ENCODE measurements at regions not wholly inside any gene's neighbourhood (a gene's known extent, or its start where the extent isn't known, plus 50 kb on each side); places are given as distances from the start of the nearest gene placed in this dataset.

GRCh38 chr12:4046495-4046840, 173.3 kb upstream of the PARP11 start:
- H3K27me3 ChIP-seq (ENCODE audit: control insufficient read depth, low read length) = peaks cover 3% of the 10 kb centered on the region; the same call in 1 of the 2 replicates
- no peaks in the 10 kb centered on the region for H3K36me3 ChIP-seq (ENCODE audit: control insufficient read depth, low read length)
- no peaks in the 10 kb centered on the region for H4K20me1 ChIP-seq (ENCODE audit: control insufficient read depth, insufficient read depth, low read depth, low read length)
- H3F3A ChIP-seq (ENCODE audit: control insufficient read depth, insufficient read depth) = no peaks in the 10 kb centered on the region
- no peak overlapping the region for H3K27ac ChIP-seq (ENCODE audit: low read depth, low read length)
- no peak for TF ChIP-seq EZH2phosphoT487 (IDR thresholded peaks at IDR 0.05; ENCODE audit: borderline replicate concordance, low read length)
- no peak for TF ChIP-seq CTCF (IDR thresholded peaks at IDR 0.05; ENCODE audit: low read depth, low read length, poor library complexity, severe bottlenecking)
- H3K4me1 ChIP-seq (ENCODE audit: control insufficient read depth, low read length) = no peaks in the 10 kb centered on the region
- no peaks in the 10 kb centered on the region for H3K79me2 ChIP-seq (ENCODE audit: control insufficient read depth, low read length)
- no peak overlapping the region for H3K4me3 ChIP-seq (ENCODE audit: low read length)
- H3K9me3 ChIP-seq (ENCODE audit: control insufficient read depth, insufficient read depth, low read length) = no peaks in the 10 kb centered on the region
- no peaks in the 10 kb centered on the region for H3K9me2 ChIP-seq (replicated peaks; ENCODE audit: control insufficient read depth, low read length)
- H3K4me2 ChIP-seq (ENCODE audit: low read length) = no peak overlapping the region

GRCh38 chr12:4045786-4046494, 172.7 kb upstream of the PARP11 start:
- no peak for TF ChIP-seq EZH2phosphoT487 (IDR thresholded peaks at IDR 0.05; ENCODE audit: borderline replicate concordance, low read length)
- TF ChIP-seq CTCF (IDR thresholded peaks at IDR 0.05; ENCODE audit: low read depth, low read length, poor library complexity, severe bottlenecking) = no peak
- peaks cover 6% of the 10 kb centered on the region; the same call in 1 of the 2 replicates for H3K27me3 ChIP-seq (ENCODE audit: control insufficient read depth, low read length)
- H3K36me3 ChIP-seq (ENCODE audit: control insufficient read depth, low read length) = no peaks in the 10 kb centered on the region

GRCh38 chr12:4044736-4045730, 171.8 kb upstream of the PARP11 start:
- H4K20me1 ChIP-seq (ENCODE audit: control insufficient read depth, insufficient read depth, low read depth, low read length) = no peaks in the 10 kb centered on the region
- no peaks in the 10 kb centered on the region for H3K9me2 ChIP-seq (replicated peaks; ENCODE audit: control insufficient read depth, low read length)
- no peak overlapping the region for H3K27ac ChIP-seq (ENCODE audit: low read depth, low read length)
- H3K79me2 ChIP-seq (ENCODE audit: control insufficient read depth, low read length) = no peaks in the 10 kb centered on the region
- H3K9me3 ChIP-seq (ENCODE audit: control insufficient read depth, insufficient read depth, low read length) = no peaks in the 10 kb centered on the region
- H3K4me3 ChIP-seq (ENCODE audit: low read length) = no peak overlapping the region
- no peaks in the 10 kb centered on the region for H3K4me1 ChIP-seq (ENCODE audit: control insufficient read depth, low read length)
- H3F3A ChIP-seq (ENCODE audit: control insufficient read depth, insufficient read depth) = no peaks in the 10 kb centered on the region
- H3K27me3 ChIP-seq (ENCODE audit: control insufficient read depth, low read length) = peaks cover 6% of the 10 kb centered on the region; the same call in 1 of the 2 replicates
- no peaks in the 10 kb centered on the region for H3K36me3 ChIP-seq (ENCODE audit: control insufficient read depth, low read length)
- TF ChIP-seq CTCF (IDR thresholded peaks at IDR 0.05; ENCODE audit: low read depth, low read length, poor library complexity, severe bottlenecking) (no peak), EZH2phosphoT487 (IDR thresholded peaks at IDR 0.05; ENCODE audit: borderline replicate concordance, low read length) (no peak)
- H3K4me2 ChIP-seq (ENCODE audit: low read length) = no peak overlapping the region

More at GRCh38 chr12:4045786-4046494, 172.7 kb upstream of the PARP11 start:
- Histone ChIP-seq H3K79me2 (ENCODE audit: control insufficient read depth, low read length) (no peaks in the 10 kb centered on the region), H3K9me3 (ENCODE audit: control insufficient read depth, insufficient read depth, low read length) (no peaks in the 10 kb centered on the region), H3K27ac (ENCODE audit: low read depth, low read length) (no peak overlapping the region), H3K4me1 (ENCODE audit: control insufficient read depth, low read length) (no peaks in the 10 kb centered on the region), H3F3A (ENCODE audit: control insufficient read depth, insufficient read depth) (no peaks in the 10 kb centered on the region), H3K4me3 (ENCODE audit: low read length) (no peak overlapping the region), H4K20me1 (ENCODE audit: control insufficient read depth, insufficient read depth, low read depth, low read length) (no peaks in the 10 kb centered on the region), H3K9me2 (replicated peaks; ENCODE audit: control insufficient read depth, low read length) (no peaks in the 10 kb centered on the region), H3K4me2 (ENCODE audit: low read length) (no peak overlapping the region)

Data from DOHH2 (cell line).